Stimulated activated CD8-positive, alpha-beta memory T cell treated with anti-CD3 and anti-CD28 coated beads, Interleukin-4, amount 100 ng/mL, for 4 hours (primary cell): ENCODE measurements at regions not wholly inside any gene's neighbourhood (a gene's known extent, or its start where the extent isn't known, plus 50 kb on each side); places are given as distances from the start of the nearest gene placed in this dataset.

Experiments
- DNase-seq, 2 donors: peaks; one replicate each; pipeline ENCODE4 v3.0.0-alpha.2; 2020; ENCODE audit warnings: low read depth in 2 of 2, low spot score in 1 of 2

- no peak for DNase-seq
These were observed 137.6 kb downstream of the GRIN2B start for GRCh38 chr12:13843841-13844240.

DNA sequence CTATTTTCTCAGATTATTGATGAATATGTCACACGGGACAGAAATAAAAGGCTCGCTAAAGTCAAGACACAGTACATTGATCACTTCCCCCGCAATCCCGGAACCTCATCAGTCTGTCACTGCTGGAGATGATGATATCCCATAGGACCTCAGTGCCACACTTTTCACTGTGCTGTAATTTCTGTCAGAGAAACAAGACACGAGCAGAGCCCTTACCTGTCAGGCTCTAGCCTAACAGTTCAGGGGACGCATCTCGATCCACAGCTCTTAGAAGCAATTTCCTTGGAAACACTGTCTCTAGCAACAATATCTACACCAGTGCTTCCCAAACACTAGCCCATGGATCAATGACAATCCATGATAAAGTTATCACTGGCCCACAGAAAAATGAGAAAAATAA lies 140.0 kb downstream of the GRIN2B start:
- no peak for DNase-seq

DNA sequence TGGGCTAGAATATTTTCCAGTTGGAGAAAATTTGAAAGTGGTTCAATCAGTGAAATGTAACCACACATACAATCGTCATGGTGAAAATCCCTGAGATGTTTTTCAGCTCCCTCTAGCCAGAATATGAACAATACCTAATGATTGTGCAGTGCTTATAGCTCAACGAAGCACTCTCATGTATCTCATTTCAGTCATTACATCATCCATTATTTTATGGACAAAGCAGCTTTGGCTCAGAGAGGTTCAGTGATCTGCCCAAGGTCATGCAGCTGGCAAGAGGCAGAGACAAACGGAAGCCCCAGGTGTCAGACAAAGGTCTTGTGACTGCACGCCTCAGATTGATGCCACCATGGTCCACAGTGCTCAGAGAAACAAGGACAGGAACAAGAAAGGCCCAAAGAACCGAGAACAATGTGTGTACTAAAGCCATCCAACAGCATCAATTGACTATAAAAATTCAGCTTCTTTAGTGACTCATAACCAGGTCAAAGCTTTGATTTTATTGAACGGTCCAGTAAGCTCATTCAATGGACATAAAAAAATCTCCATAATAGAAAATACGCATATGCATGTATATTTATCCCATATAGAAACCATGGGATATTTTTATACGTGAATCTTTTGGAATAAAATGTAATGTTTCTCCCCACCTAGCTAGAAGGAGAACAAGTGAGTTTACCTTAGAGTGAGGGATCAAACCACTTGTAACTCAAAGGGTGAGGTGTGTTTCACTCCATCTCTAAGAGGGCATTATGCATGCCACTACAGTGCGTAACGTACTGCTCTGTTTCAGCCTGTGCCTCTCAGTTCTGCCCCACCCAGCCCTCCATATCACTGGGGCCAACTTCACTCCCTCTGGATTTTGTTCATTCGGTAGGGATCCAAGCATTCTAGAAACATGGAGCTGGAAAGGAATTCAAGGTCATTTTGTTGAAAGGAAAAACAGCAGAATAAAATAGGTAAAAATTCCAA lies 141.8 kb downstream of the GRIN2B start:
- no peak for DNase-seq

- DNase-seq: no peak
These were observed 145.3 kb downstream of the GRIN2B start for GRCh38 chr12:13836099-13836498.

DNA sequence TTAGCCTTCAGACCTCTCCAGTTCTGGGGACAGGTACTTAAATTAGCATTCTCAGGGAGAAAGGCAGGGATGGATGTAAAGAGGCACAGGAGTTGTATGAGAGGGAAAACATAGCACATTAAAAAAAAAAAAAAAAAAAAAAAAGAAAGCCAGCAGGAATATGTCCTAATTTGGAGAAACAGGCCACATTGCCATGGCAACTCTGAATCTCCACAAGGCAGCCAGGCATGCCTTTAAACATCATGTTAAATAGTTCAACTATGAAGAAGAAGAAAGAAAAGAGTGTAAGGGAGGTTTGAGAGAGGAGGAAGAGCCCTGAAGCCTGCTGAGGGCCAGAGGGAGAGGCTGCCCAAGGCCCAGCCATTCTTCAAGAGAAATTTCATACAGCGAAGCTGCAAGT lies 145.8 kb downstream of the GRIN2B start:
- DNase-seq: no peak

DNA sequence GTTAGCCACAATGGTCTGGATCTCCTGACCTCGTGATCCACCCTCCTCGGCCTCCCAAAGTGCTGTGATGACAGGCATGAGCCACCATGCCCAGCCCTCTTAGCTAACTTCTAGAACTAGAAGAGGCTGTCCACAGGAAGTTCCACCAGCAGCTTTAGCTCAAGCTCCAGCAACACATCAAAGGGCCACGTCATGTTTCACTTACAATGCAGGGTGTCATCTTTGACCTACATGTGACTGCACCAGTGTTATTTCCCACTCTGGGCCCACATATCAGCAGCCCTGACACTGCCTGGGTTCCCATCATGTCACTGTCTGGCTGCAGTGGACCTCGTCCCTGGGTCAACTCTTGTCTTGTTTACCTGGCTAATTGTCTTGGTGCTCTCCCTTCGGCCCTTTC lies 147.2 kb downstream of the GRIN2B start:
- DNase-seq: no peak

- no peak for DNase-seq
These were observed 164.3 kb downstream of the GRIN2B start for GRCh38 chr12:13817131-13817530.

DNA sequence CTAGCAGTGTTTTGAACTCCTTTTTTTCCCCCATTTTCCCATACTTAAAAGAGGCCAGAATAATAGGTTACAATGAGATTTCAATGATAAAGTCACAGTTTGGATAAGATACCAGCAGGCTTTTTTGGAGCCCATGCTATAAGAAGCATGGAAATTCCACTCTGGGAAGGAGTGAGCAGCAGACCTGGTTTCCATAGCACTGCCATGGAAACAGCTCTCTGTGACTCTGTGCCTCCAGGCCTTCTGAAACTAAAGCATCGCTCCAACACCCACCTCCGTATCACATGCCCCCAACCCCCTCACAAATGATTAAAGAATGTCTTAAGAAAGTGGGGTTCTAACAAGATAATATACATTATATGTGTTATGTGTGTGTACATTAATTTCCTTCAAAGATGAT lies 165.0 kb downstream of the GRIN2B start:
- DNase-seq: no peak

DNA sequence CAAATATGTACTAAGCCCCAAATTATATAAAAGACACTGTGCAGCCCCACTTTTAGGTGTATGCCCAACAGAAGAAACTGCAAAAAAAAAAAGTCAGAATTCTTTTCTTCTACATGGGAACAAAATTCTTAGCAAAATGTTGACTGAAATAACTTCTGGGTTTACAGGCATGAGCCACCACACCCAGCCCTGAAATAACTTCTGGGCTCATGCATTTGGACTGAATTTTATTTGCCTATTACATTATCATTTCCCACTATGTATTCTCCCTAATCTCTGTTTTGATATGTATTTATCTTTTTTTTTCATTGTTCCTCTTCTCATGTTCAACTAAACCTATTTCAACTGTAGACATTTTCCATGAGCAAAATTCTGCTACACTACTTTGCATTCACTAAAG lies 169.2 kb downstream of the GRIN2B start:
- DNase-seq: no peak

- DNase-seq: no peak
These were observed 170.3 kb downstream of the GRIN2B start for GRCh38 chr12:13811061-13811460.

GRCh38 chr12:13805041-13805440 lies 176.4 kb downstream of the GRIN2B start:
- no peak for DNase-seq

GRCh38 chr12:13801543-13801942 lies 179.9 kb downstream of the GRIN2B start:
- no peak for DNase-seq

- DNase-seq: no peak
These were observed 181.8 kb downstream of the GRIN2B start for GRCh38 chr12:13799574-13799973.

DNA sequence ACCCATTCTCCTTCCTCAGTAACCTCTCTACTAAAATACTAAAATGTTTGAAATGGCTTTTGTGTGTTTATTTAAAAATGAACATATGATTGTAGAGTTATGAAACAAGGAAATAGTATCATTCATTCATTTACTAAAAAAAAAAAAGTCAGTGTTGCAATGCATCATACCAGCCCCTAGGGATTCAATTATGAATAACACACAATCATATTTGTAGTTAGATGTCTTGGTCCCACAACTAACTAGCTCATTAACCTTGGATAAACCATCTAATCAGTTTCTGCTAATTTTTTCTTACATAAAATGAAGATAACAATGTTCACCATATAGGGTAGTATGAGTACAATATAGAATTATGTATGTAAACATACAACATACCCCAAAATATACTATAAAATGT lies 183.2 kb downstream of the GRIN2B start:
- DNase-seq: no peak

- DNase-seq: no peak
These were observed 186.7 kb downstream of the GRIN2B start for GRCh38 chr12:13794706-13795105.

DNA sequence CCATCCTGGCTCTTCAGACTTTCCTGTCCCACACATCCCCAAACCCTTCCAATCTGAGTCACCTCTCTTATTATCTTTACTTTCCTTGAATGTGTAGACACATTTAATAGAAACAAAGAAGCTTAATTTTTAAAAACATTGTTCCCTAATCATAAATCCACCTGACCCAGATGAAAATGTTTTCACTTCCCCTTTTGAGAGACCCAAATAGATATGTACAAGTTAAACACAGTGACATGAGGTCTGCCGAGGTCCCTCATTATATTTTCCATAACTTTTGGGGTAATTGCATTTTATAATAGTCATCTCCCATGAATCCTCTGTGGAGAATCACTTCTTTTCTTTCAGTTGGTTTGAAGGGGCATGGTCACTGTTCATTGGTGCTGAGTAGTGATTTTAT lies 191.1 kb downstream of the GRIN2B start:
- no peak for DNase-seq

- no peak for DNase-seq
These were observed 192.8 kb downstream of the GRIN2B start for GRCh38 chr12:13788626-13789025.

DNA sequence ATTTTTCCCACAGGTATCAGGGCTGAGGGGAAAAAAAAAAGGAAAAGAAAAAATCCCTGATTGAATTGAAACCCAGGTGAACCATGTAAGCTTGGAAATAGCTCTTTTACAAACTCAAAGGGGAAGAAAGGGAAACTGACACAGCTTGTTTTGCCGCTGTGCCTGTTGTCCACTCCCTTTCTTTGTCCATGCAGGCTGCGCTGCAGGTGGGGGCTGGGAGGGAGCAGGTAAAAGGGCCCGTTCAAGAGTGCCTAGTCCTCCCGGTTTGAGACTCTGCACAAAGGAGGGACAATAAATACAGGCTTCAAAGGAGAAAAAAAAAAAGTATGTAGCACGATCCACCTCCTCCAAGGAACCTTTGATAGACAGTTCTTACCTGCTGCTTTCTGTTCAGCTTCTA lies 194.8 kb downstream of the GRIN2B start:
- no peak for DNase-seq

- no peak for DNase-seq
These were observed 196.9 kb downstream of the GRIN2B start for GRCh38 chr12:13784504-13784903.

- DNase-seq: no peak
These were observed 200.9 kb downstream of the GRIN2B start for GRCh38 chr12:13780453-13780852.

DNA sequence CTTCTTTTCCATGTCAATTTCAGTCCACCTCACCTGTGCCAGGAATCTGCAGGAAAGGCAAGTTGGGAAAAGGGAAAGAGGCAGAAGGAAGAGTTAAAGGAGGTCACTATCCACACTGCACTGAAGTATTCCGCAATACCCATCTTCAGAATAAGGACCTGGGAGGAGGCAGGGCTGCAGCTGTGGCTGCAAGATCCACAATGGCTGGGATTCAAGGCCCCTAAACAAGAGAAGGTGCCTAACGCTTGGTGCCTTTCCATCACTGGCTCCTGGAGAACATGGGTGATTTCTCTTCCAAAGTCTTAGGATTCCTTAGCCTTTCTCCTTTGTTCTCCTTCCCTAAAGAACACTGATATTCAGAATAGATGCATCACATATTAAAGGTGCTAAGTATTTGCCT lies 204.0 kb downstream of the GRIN2B start:
- no peak for DNase-seq

- DNase-seq: no peak
These were observed 209.1 kb downstream of the GRIN2B start for GRCh38 chr12:13772264-13772663.

- DNase-seq: no peak
These were observed 210.8 kb downstream of the GRIN2B start for GRCh38 chr12:13770576-13770975.
